Sigmoid colon (tissue), 4 donors: ENCODE measurements at regions not wholly inside any gene's neighbourhood (a gene's known extent, or its start where the extent isn't known, plus 50 kb on each side); places are given as distances from the start of the nearest gene placed in this dataset.

Source experiments
- POLR2A ChIP-seq, 2 donors: fragments of 450-650 bp; IDR thresholded peaks; one replicate each; pipeline ENCODE4 v1.6.1; 2016; ENCODE audit warnings: antibody characterized with exemption in 2 of 2, mild to moderate bottlenecking in 2 of 2, moderate library complexity in 2 of 2
- POLR2AphosphoS5 ChIP-seq, 4 donors: sonication (generic); formaldehyde crosslinking; IDR thresholded peaks; one replicate each; pipeline ENCODE4 v1.6.1; 2017; ENCODE audit warnings: antibody characterized with exemption in 4 of 4
- TF ChIP-seq, protein P1 (sequence below), 4 experiments: fragments of 450-650 bp in 3 of 4; fragments of 200-600 bp in 1 of 4; IDR thresholded peaks; one replicate each; pipeline ENCODE4 v1.5.1; 2016 to 2019; ENCODE audit warnings: antibody characterized with exemption in 4 of 4, mild to moderate bottlenecking in 3 of 4, moderate library complexity in 2 of 4

DNA sequence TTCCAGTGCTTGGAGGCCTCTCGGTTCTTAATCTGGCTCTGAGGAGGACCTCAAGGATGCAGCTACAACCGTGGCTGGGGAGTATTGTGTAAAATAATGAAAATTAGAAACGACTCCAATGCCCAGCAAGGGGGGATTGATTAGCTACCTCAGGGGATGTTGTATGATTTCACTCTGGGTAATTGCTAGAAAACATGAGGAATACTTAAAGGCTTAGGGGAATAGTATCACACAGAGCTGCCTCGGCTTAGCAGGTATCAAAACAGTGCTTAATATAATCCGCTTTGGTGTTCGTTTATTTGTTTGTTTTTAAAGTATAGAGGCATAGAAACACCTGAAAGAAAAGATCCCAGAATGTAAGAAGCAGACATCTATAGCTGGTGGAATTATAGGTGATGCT is 102.5 kb downstream of the INHBB start:
- TF ChIP-seq, protein P1, sequence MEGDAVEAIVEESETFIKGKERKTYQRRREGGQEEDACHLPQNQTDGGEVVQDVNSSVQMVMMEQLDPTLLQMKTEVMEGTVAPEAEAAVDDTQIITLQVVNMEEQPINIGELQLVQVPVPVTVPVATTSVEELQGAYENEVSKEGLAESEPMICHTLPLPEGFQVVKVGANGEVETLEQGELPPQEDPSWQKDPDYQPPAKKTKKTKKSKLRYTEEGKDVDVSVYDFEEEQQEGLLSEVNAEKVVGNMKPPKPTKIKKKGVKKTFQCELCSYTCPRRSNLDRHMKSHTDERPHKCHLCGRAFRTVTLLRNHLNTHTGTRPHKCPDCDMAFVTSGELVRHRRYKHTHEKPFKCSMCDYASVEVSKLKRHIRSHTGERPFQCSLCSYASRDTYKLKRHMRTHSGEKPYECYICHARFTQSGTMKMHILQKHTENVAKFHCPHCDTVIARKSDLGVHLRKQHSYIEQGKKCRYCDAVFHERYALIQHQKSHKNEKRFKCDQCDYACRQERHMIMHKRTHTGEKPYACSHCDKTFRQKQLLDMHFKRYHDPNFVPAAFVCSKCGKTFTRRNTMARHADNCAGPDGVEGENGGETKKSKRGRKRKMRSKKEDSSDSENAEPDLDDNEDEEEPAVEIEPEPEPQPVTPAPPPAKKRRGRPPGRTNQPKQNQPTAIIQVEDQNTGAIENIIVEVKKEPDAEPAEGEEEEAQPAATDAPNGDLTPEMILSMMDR (IDR thresholded peaks at IDR 0.05) = no peak
- no peak for TF ChIP-seq POLR2AphosphoS5 (IDR thresholded peaks at IDR 0.05)
- no peak for TF ChIP-seq POLR2A (IDR thresholded peaks at IDR 0.05)
